Thoracic aorta (tissue), 2 donors: ENCODE measurements at regions not wholly inside any gene's neighbourhood (a gene's known extent, or its start where the extent isn't known, plus 50 kb on each side); places are given as distances from the start of the nearest gene placed in this dataset.
"Not testable (repeated sequence)": the region's sequence is repeated elsewhere in the genome, so short reads cannot be mapped to it uniquely, and the experiment has no call there.

Experiments
- ATAC-seq: fragments of 150-250 bp; one replicate; pipeline ENCODE4 v1.8.0; 2017; ENCODE audit warnings: low read depth; ENCODE audit not compliant: insufficient number of reproducible peaks, low FRiP score
- DNase-seq: peaks from one replicate; pipeline ENCODE4 v3.0.0-alpha.2; 2020; ENCODE audit warnings: low spot score
- H3K27ac ChIP-seq, 2 donors: fragments of 200-600 bp; sonication (generic); 1 replicate in 1 of 2; 2 replicates in 1 of 2; pipeline ENCODE4 v1.5.1; 2016; ENCODE audit warnings: mild to moderate bottlenecking in 2 of 2, moderate library complexity in 2 of 2
- H3K27me3 ChIP-seq: fragments of 200-600 bp; sonication (generic); replicated peaks from 2 replicates; pipeline ENCODE4 v1.6.0; 2016; ENCODE audit warnings: mild to moderate bottlenecking; ENCODE audit not compliant: insufficient read depth
- H3K36me3 ChIP-seq: fragments of 200-600 bp; sonication (generic); one replicate; pipeline ENCODE4 v1.5.1; 2016
- H3K4me1 ChIP-seq, 2 donors: fragments of 200-600 bp; sonication (generic); 1 replicate in 1 of 2; 2 replicates in 1 of 2; pipeline versions ENCODE4 v1.5.1 to v1.6.0; 2016; ENCODE audit warnings: low read depth in 2 of 2, mild to moderate bottlenecking in 1 of 2; ENCODE audit not compliant: control insufficient read depth in 1 of 2
- H3K4me3 ChIP-seq: fragments of 200-600 bp; sonication (generic); 2 replicates; pipeline ENCODE4 v1.5.1; 2016; ENCODE audit warnings: mild to moderate bottlenecking
- H3K9me3 ChIP-seq: fragments of 200-600 bp; sonication (generic); 2 replicates; pipeline ENCODE4 v1.5.1; 2016
- CTCF ChIP-seq: fragments of 200-600 bp; sonication (generic); IDR thresholded peaks from one replicate; pipeline ENCODE4 v1.5.1; 2019; ENCODE audit warnings: antibody characterized with exemption

DNA sequence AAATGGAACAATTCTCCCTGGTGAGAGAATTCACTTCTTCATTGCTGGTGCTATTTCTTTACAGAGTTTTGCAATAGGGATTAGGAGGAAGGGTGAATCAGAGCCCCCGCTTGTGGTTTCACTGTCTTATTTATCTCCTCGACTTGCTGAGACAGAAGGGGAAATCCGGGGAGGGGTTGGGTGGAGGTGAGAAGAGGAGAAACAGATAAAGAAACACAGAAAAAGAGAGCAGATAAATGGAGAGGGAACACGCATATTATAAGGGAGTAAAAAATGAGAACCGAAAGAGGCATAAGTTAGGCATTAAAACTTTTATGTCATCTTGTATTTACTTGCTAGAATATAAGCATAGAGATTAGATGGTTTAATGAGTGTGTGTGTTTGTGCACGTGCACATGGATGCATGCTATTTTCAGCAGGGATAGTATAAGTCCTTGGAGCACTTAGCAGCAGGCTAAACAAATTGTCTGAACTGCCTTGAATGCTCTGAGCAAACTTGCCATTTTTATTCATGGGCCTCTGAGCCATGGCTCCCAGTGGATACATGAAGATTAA lies 105.0 kb downstream of the OLIG3 start:
- DNase-seq: no peak
- TF ChIP-seq CTCF: no peak
- H3K36me3 ChIP-seq: no peaks in the 10 kb centered on the region
- H3K27ac ChIP-seq: no peak overlapping the region
- no peaks in the 10 kb centered on the region for H3K9me3 ChIP-seq
- H3K4me1 ChIP-seq: no peaks in the 10 kb centered on the region
- H3K4me3 ChIP-seq: no peak overlapping the region
- no peaks in the 10 kb centered on the region for H3K27me3 ChIP-seq
- ATAC-seq: no peak

DNA sequence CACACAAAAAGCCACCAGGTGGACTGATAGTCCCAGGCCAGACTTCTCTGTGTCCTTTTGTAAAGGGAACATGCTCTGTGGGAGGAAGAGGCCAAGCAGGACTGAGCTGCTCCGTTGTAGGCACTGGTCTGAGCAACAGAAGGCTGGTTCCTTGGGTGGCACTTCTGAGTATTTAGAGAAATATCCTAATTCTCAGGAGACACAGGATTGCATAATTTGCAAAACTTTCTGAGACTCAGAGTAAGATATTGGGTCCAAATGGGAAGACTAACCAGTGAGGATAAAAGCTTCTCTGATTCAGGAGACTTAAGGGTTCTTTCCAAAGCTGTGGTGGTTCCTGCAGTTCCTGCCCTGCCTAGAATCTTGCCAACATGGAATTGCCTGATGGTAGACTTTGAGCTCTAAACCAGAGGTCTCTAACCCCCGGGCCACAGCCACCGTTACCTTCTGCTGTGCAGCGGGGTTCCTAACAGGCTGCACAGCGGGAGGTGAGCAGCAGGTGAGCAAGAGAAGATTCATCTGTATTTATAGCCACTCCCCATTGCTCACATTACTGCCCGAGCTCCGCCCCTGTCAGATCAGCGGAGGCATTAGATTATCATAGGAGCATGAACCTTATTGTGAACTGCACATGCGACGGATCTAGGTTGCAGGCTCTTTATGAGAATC lies 107.0 kb downstream of the OLIG3 start:
- H3K36me3 ChIP-seq: no peaks in the 10 kb centered on the region
- no peak overlapping the region for H3K4me3 ChIP-seq
- no peaks in the 10 kb centered on the region for H3K4me1 ChIP-seq
- DNase-seq (no peak), ATAC-seq (no peak)
- no peak for TF ChIP-seq CTCF
- H3K9me3 ChIP-seq: no peaks in the 10 kb centered on the region
- no peak overlapping the region for H3K27ac ChIP-seq
- no peaks in the 10 kb centered on the region for H3K27me3 ChIP-seq

DNA sequence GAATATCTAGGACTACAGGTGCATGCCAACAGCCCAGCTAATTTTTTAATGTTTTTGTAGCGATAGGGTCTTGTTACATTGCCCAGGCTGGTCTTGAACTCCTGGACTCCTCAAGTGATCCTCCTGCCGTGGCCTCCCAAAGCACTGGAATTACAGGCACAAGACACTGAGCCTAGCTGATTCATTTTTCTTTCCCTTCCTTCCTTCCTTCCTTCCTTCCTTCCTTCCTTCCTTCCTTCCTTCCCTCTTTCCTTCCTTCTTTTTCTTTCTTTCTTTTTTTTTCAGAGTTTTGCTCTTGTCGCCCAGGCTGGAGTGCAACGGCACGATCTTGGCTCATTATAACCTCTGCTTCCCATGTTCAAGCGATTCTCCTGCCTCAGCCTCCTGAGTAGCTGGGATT lies 110.9 kb downstream of the OLIG3 start:
- H3K4me1 ChIP-seq, H3K27me3 ChIP-seq, H3K36me3 ChIP-seq, DNase-seq, H3K27ac ChIP-seq, H3K9me3 ChIP-seq, ATAC-seq, H3K4me3 ChIP-seq: not testable (repeated sequence)

GRCh38 chr6:137378090-137378369 lies 116.2 kb downstream of the OLIG3 start:
- DNase-seq (no peak), ATAC-seq (no peak)
- no peaks in the 10 kb centered on the region for H3K27me3 ChIP-seq
- no peak for TF ChIP-seq CTCF
- H3K4me1 ChIP-seq: no peaks in the 10 kb centered on the region
- no peak overlapping the region for H3K4me3 ChIP-seq
- H3K36me3 ChIP-seq: no peaks in the 10 kb centered on the region
- H3K9me3 ChIP-seq: peaks cover 3% of the 10 kb centered on the region
- no peak overlapping the region for H3K27ac ChIP-seq

DNA sequence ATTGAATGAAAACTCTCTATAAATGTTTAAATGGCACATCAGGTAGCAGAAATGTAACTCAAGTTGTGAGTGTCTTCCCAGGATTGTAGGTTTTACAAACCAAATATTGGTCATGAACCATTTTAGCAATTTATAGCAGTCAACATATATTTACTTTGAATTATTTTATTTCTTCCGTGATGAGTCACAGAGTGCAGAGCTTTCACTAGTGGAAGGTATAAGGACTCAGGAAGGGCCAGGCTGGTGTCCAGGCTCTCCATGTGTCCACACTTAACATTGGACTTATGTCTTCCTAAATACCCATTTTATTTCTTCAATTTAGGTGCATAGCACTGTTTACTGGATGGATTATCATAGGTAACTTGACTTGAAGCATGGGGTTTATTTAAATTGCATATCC lies 120.9 kb downstream of the OLIG3 start:
- no peaks in the 10 kb centered on the region for H3K36me3 ChIP-seq
- no peaks in the 10 kb centered on the region for H3K4me1 ChIP-seq
- ATAC-seq: no peak
- no peak for TF ChIP-seq CTCF
- no peak for DNase-seq
- no peaks in the 10 kb centered on the region for H3K9me3 ChIP-seq
- H3K27ac ChIP-seq: no peak overlapping the region
- H3K27me3 ChIP-seq: no peaks in the 10 kb centered on the region
- no peak overlapping the region for H3K4me3 ChIP-seq

- H3K4me3 ChIP-seq: no peak overlapping the region
- H3K27ac ChIP-seq: no peak overlapping the region
- H3K4me1 ChIP-seq: no peaks in the 10 kb centered on the region
- TF ChIP-seq CTCF: no peak
- DNase-seq: no peak
- no peak for ATAC-seq
- no peaks in the 10 kb centered on the region for H3K9me3 ChIP-seq
- H3K36me3 ChIP-seq: no peaks in the 10 kb centered on the region
- H3K27me3 ChIP-seq: no peaks in the 10 kb centered on the region
Observed at GRCh38 chr6:137372532-137372931, 121.7 kb downstream of the OLIG3 start.
